HFF-Myc (cell line): ENCODE measurements at regions not wholly inside any gene's neighbourhood (a gene's known extent, or its start where the extent isn't known, plus 50 kb on each side); places are given as distances from the start of the nearest gene placed in this dataset.

Experiments used
- DNase-seq: peaks from one replicate; pipeline ENCODE4 v3.0.0-alpha.2; 2011; ENCODE audit warnings: low read depth; ENCODE audit errors: extremely low read depth
- H3K4me3 ChIP-seq: replicated peaks from 2 replicates; pipeline ENCODE4 v1.5.1; 2011; ENCODE audit warnings: low read depth, mild to moderate bottlenecking, control low read depth, low read length
- TF ChIP-seq, protein P1 (sequence below): IDR thresholded peaks from 2 replicates; pipeline ENCODE4 v1.5.1; 2012; ENCODE audit warnings: mild to moderate bottlenecking, low read depth, low read length, control low read depth; ENCODE audit errors: missing control alignments

DNA sequence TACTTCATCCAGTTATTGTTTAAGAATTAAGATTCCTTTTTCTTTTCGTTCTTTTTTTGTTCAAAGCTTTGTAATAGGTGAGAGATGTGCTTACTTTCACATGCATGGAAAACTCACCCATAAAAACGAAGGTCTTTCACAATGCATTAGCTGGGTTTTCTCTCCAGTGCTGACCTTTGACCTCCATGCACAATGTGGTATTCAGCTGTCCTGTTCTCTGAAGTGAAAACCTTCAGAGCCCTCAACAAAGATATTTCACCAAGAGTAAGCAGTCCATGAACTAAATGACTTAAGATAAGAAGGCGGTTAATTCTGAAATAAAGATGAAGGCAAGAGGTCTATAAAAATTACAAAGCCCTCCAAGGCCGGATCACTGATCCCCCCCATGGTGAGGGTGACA is 77.1 kb upstream of the IPO9 start:
- peak; percentile 55 for DNase-seq
- no peak overlapping the region for H3K4me3 ChIP-seq
- TF ChIP-seq, protein P1, sequence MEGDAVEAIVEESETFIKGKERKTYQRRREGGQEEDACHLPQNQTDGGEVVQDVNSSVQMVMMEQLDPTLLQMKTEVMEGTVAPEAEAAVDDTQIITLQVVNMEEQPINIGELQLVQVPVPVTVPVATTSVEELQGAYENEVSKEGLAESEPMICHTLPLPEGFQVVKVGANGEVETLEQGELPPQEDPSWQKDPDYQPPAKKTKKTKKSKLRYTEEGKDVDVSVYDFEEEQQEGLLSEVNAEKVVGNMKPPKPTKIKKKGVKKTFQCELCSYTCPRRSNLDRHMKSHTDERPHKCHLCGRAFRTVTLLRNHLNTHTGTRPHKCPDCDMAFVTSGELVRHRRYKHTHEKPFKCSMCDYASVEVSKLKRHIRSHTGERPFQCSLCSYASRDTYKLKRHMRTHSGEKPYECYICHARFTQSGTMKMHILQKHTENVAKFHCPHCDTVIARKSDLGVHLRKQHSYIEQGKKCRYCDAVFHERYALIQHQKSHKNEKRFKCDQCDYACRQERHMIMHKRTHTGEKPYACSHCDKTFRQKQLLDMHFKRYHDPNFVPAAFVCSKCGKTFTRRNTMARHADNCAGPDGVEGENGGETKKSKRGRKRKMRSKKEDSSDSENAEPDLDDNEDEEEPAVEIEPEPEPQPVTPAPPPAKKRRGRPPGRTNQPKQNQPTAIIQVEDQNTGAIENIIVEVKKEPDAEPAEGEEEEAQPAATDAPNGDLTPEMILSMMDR: no peak

DNA sequence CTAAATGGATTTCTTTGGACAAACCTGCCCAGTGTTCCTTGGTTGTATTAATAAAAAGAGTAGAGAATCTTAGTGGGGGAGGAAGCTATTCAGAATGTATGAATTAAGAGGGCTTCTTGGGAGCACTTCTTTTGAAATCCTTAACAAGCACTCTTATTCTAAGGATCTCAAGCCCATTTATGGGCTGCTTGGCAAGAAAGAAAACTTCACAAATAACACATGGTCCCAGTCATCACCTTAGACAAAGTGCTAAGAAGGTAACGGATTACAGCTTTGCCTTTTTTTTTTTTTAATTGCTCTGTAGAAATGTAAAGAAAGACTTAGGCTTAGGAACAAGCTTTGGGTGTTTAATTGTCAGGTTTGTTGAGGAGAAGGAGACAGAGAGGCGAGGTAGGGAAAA is 76.6 kb upstream of the IPO9 start:
- DNase-seq: no peak
- no peak overlapping the region for H3K4me3 ChIP-seq
- TF ChIP-seq, protein P1: no peak

DNA sequence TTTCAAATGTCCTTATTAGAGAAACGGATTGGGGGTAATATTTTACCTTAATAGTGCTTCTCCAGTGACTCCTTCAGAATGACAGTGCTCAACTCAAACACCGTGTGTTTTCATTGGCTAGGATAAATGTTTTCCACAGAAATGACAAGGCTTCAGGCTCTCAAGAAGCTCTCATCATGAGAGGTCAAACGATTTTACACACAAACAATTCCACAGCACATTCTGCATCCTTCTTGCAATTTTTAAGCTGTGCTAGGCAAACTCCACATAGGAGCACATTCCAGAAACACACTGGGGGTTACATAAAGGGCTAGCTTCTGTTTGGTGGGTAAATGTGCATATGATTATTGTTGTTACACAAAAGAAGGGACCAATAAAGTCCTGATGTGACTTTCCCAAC is 75.5 kb upstream of the IPO9 start:
- H3K4me3 ChIP-seq: no peak overlapping the region
- TF ChIP-seq, protein P1: no peak
- DNase-seq: no peak

DNA sequence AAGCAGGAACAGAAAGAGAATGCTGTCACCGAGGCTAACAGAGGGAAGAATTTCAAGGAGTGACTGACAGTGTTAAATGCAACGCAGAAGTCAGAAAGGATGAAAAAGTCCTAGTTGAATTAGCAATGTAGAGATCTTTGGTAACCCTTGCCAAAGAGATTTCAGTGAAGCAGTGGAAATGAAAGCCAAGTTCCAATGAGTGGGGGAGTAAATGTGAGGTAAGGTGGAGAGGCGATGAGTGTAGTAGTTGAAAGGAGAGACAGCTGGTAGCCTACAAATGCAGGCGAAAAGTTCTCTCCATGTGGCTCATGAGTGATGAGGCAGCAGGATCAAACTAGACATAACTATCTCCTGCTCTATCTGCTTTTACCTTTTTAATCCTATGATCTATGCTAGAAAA is 74.6 kb upstream of the IPO9 start:
- H3K4me3 ChIP-seq: no peak overlapping the region
- DNase-seq: no peak
- TF ChIP-seq, protein P1: no peak

DNA sequence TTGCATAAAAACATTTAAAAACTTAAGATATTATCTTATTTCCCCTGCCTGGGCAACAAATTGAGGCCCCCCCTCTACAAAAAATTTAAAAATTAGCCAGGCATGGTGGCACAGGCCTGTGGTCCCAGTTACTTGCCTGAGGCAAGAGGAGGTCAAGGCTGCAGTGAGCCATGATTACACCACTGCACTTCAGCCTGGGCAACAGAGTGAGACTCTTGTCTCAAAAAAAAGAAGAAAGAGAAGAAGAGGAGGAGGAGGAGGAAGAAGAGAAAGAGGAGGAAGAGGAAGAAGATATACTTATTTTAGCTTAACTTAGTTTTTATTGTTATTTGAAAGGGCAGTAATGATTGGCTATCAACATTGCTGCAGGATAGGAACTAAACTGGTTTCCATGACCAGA is 73.8 kb upstream of the IPO9 start:
- TF ChIP-seq, protein P1: no peak
- H3K4me3 ChIP-seq: no peak overlapping the region
- DNase-seq: no peak

DNA sequence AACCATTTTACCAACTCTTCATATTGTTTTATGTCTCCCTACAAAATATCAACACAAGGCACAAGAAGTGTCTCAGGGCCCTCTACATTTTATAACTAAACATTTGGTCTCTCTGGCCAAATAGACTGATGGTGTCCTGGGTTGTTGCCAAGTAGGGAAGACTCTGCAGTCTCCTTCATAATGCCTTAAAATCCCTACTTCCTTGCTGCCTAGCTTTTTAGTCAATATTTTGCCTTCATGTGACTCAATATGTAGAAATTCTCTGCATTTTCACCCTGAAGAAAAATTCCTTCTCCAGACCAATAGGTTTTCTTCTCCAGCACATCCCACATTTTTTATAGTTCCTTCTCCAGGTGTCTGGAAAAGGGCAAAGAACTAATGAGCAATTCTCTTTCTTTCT is 72.6 kb upstream of the IPO9 start:
- DNase-seq: peak; percentile 33
- TF ChIP-seq, protein P1: no peak
- H3K4me3 ChIP-seq: no peak overlapping the region

DNA sequence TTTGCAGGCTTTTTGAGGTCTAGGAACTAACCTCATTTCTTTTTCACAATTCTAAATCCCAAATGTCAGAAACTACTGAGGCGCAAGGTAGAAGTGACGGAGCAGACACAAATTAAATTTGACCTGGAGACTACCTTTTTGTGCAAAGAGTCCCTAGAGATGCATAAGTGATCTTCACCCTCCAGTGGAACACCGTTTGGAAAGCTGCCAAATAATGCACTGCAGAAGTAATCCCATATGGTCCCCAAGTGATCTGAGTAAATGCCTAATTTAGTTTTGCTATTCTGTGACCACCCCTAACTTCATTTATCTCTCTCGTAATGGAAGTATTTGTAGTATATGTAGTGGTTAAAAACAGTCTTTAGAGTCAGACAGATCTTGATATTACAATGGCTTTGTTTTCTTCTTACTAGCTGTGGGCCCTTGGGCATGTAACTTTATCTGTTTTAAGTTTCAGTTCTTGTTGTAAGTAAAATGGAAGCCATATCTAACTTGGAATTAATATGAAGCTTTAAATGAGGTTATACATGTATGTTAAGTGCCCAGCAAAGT is 70.4 kb upstream of the IPO9 start:
- H3K4me3 ChIP-seq: no peak overlapping the region
- TF ChIP-seq, protein P1: no peak
- DNase-seq: no peak
